ENCODE measurements at regions not wholly inside any gene's neighbourhood (a gene's known extent, or its start where the extent isn't known, plus 50 kb on each side); places are given as distances from the start of the nearest gene placed in this dataset.

GRCh38 chr5:152701305-152701949 is 296.3 kb upstream of the NMUR2 start:
- H3K36me3 ChIP-seq = no peaks in the 10 kb centered on the region
- no peak overlapping the region for H3K27ac ChIP-seq
- 34 to 51% methylated on average over 2 of the region's 2 CpGs for WGBS, 2 donors (ENCODE audit: low coverage in 1 of 2)
- peaks cover 0 to 6% (median 0%) of the 10 kb centered on the region in 3 donors for H3K9me3 ChIP-seq
- ATAC-seq = no peak
- H3K4me3 ChIP-seq = no peak overlapping the region
- no peaks in the 10 kb centered on the region for H3K4me1 ChIP-seq
- TF ChIP-seq CTCF (IDR thresholded peaks at IDR 0.05) (no peak), POLR2A (IDR thresholded peaks at IDR 0.05) (no peak), EP300 (IDR thresholded peaks at IDR 0.05) (no peak), POLR2AphosphoS5 (IDR thresholded peaks at IDR 0.05) (no peak)
- no peaks in the 10 kb centered on the region for H3K27me3 ChIP-seq

- no peak for ATAC-seq
- H3K27ac ChIP-seq = no peak overlapping the region
- H3K36me3 ChIP-seq = no peaks in the 10 kb centered on the region
- H3K4me3 ChIP-seq = no peak overlapping the region
- no peaks in the 10 kb centered on the region for H3K27me3 ChIP-seq
- 71% methylated on average over 1 of the region's 1 CpG; no CpG with 5 or more reads in 1 of the 2 donors for WGBS, 2 donors (ENCODE audit: low coverage in 1 of 2)
- peaks cover 0 to 6% (median 0%) of the 10 kb centered on the region in 3 donors for H3K9me3 ChIP-seq
- H3K4me1 ChIP-seq = no peaks in the 10 kb centered on the region
- TF ChIP-seq CTCF (IDR thresholded peaks at IDR 0.05) = no peak
- no peak for TF ChIP-seq EP300 (IDR thresholded peaks at IDR 0.05)
Measured at GRCh38 chr5:152704286-152704685, 299.2 kb upstream of the NMUR2 start.

GRCh38 chr5:152711801-152712388 is 306.8 kb upstream of the NMUR2 start:
- 32 to 44% methylated on average over 2 of the region's 2 CpGs for WGBS, 2 donors (ENCODE audit: low coverage in 1 of 2)
- ATAC-seq = no peak

GRCh38 chr5:152717393-152717792 is 312.3 kb upstream of the NMUR2 start:
- ATAC-seq = no peak
- WGBS, 2 donors (ENCODE audit: low coverage in 1 of 2) = 69% methylated on average over 2 of the region's 2 CpGs; no CpG with 5 or more reads in 1 of the 2 donors
- peaks cover 0 to 15% (median 0%) of the 10 kb centered on the region in 3 donors for H3K9me3 ChIP-seq
- no peak overlapping the region for H3K4me3 ChIP-seq
- no peak for TF ChIP-seq POLR2AphosphoS5 (IDR thresholded peaks at IDR 0.05)
- TF ChIP-seq POLR2A (IDR thresholded peaks at IDR 0.05) = no peak
- no peak for TF ChIP-seq CTCF (IDR thresholded peaks at IDR 0.05)
- TF ChIP-seq EP300 (IDR thresholded peaks at IDR 0.05) = no peak
- no peaks in the 10 kb centered on the region for H3K27me3 ChIP-seq
- H3K4me1 ChIP-seq = no peaks in the 10 kb centered on the region
- H3K27ac ChIP-seq = no peak overlapping the region
- H3K36me3 ChIP-seq = no peaks in the 10 kb centered on the region

More at GRCh38 chr5:152711801-152712388, 306.8 kb upstream of the NMUR2 start:
- Histone ChIP-seq H3K27ac (no peak overlapping the region), H3K4me3 (no peak overlapping the region), H3K36me3 (no peaks in the 10 kb centered on the region), H3K9me3 (peaks cover 0 to 4% (median 0%) of the 10 kb centered on the region in 3 donors), H3K4me1 (no peaks in the 10 kb centered on the region), H3K27me3 (no peaks in the 10 kb centered on the region)
- TF ChIP-seq EP300 (IDR thresholded peaks at IDR 0.05) (no peak), POLR2A (IDR thresholded peaks at IDR 0.05) (no peak), POLR2AphosphoS5 (IDR thresholded peaks at IDR 0.05) (no peak), CTCF (IDR thresholded peaks at IDR 0.05) (no peak)

- H3K4me1 ChIP-seq = no peaks in the 10 kb centered on the region
- WGBS, 2 donors (ENCODE audit: low coverage in 1 of 2) = 88 to 96% methylated on average over 3 to 5 of the region's 6 CpGs
- no peak overlapping the region for H3K4me3 ChIP-seq
- peaks cover 0 to 31% (median 0%) of the 10 kb centered on the region in 3 donors for H3K9me3 ChIP-seq
- no peaks in the 10 kb centered on the region for H3K36me3 ChIP-seq
- no peaks in the 10 kb centered on the region for H3K27me3 ChIP-seq
- ATAC-seq = no peak
- no peak for TF ChIP-seq POLR2AphosphoS5 (IDR thresholded peaks at IDR 0.05)
- no peak overlapping the region for H3K27ac ChIP-seq
Measured at GRCh38 chr5:152723482-152723881, 318.4 kb upstream of the NMUR2 start.
